Pancreas (tissue), 10 donors: ENCODE measurements at regions not wholly inside any gene's neighbourhood (a gene's known extent, or its start where the extent isn't known, plus 50 kb on each side); places are given as distances from the start of the nearest gene placed in this dataset.

Experiments
- ATAC-seq, 4 donors: fragments of 200-7000 bp; cut with Tn5 transposase; one replicate each; pipeline versions ENCODE4 v1.8.0 to v1.9.1; 2020; ENCODE audit warnings: mild to moderate bottlenecking in 4 of 4, moderate library complexity in 4 of 4
- DNase-seq, 6 donors: peaks; one replicate each; pipeline ENCODE4 v3.0.0-alpha.2; 2020
- FAIRE-seq: peaks from 2 replicates; lab custom pipeline; 2012; peaks lifted over from hg19 to GRCh38; lab: Jason Lieb, UNC
- H3K27ac ChIP-seq, 4 donors: fragments of 200-600 bp; sonication (generic); 1 replicate in 3 of 4; 2 replicates in 1 of 4; pipeline versions ENCODE4 v1.5.0 to v1.8.0; 2020
- H3K27me3 ChIP-seq, 4 donors: fragments of 200-600 bp; one replicate each; pipeline ENCODE4 v1.8.0; 2021
- H3K36me3 ChIP-seq, 3 donors: fragments of 200-600 bp; sonication (generic) in 1 of 3; one replicate each; pipeline versions ENCODE4 v1.5.0 to v1.8.0; 2020 to 2021
- H3K4me1 ChIP-seq, 3 donors: fragments of 200-600 bp; one replicate each; pipeline ENCODE4 v1.8.0; 2021
- H3K4me3 ChIP-seq, 4 donors: fragments of 200-600 bp; sonication (generic) in 2 of 4; one replicate each; pipeline versions ENCODE4 v1.5.0 to v1.8.0; 2020 to 2021
- H3K9me3 ChIP-seq, 4 donors: fragments of 200-600 bp; one replicate each; pipeline ENCODE4 v1.8.0; 2021
- WGBS, 2 donors: extraction: QIAGEN DNeasy Blood & Tissue Kit; methylation state at CpG; one replicate each; pipeline ENCODE4 v1.1.7; 2013; 5-methylcytosine and 5-hydroxymethylcytosine counted together
- intact Hi-C, 3 donors: fragments of 100-400 bp; cut with DNase I; formaldehyde crosslinking; loops; one replicate each; pipeline versions ENCODE4 v1.11.1 to v1.14.2; 2022
- TF ChIP-seq, protein P1 (sequence below), 4 donors: fragments of 200-600 bp; sonication (generic) in 3 of 4; IDR thresholded peaks; one replicate each; pipeline versions ENCODE4 v1.5.0 to v1.8.0; 2021; ENCODE audit warnings: antibody characterized with exemption in 4 of 4
- donor health status: healthy with polysubstance abuse.
- donor health status: DM: no; HTN: no; CAD: no; lungs with moderate emphysema.
- donor health status: DM: no; HTN: no; CAD: no.
- donor health status: control.
- donor health status: control.
- donor health status: Bipolar disorder and iron deficiency.
- donor health status: DM: yes; HTN: yes; CAD: no.
- donor health status: DM: no; HTN: no; CAD: no.
- donor health status: DM: no; HTN: no; CAD: no.
- donor health status: DM: yes; HTN: yes; CAD: no.

DNA sequence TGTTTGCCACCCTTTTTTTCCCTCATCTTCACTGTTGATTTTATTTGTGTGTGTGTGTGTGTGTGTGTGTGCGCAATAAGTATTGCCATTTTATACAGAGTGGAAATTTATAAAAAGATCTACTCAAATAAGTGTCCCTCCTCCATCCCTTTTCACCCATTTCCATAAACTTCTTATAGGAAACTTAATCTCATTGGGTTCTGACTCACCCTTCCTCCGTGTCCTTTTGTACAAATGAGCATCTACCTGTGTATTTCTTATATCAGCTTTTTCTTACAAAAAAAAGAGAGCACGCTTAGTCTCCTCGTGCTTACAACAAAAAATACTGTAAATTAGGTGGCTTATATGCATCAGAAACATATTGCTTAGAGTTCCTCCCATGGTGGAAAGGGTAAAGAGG lies 711.2 kb upstream of the CDH7 start:
- no peaks in the 10 kb centered on the region for H3K4me1 ChIP-seq
- no peak overlapping the region for H3K27ac ChIP-seq
- DNase-seq (no peak), FAIRE-seq (no peak), ATAC-seq (no peak)
- H3K27me3 ChIP-seq, result no peaks in the 10 kb centered on the region
- H3K9me3 ChIP-seq, result no peaks in the 10 kb centered on the region
- H3K4me3 ChIP-seq, result no peak overlapping the region
- H3K36me3 ChIP-seq, result no peaks in the 10 kb centered on the region
- TF ChIP-seq, protein P1, sequence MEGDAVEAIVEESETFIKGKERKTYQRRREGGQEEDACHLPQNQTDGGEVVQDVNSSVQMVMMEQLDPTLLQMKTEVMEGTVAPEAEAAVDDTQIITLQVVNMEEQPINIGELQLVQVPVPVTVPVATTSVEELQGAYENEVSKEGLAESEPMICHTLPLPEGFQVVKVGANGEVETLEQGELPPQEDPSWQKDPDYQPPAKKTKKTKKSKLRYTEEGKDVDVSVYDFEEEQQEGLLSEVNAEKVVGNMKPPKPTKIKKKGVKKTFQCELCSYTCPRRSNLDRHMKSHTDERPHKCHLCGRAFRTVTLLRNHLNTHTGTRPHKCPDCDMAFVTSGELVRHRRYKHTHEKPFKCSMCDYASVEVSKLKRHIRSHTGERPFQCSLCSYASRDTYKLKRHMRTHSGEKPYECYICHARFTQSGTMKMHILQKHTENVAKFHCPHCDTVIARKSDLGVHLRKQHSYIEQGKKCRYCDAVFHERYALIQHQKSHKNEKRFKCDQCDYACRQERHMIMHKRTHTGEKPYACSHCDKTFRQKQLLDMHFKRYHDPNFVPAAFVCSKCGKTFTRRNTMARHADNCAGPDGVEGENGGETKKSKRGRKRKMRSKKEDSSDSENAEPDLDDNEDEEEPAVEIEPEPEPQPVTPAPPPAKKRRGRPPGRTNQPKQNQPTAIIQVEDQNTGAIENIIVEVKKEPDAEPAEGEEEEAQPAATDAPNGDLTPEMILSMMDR (IDR thresholded peaks at IDR 0.05), result no peak
- WGBS, 2 donors, result 85 to 89% methylated on average over 4 of the region's 4 CpGs
- intact Hi-C loops, result no loop called here

DNA sequence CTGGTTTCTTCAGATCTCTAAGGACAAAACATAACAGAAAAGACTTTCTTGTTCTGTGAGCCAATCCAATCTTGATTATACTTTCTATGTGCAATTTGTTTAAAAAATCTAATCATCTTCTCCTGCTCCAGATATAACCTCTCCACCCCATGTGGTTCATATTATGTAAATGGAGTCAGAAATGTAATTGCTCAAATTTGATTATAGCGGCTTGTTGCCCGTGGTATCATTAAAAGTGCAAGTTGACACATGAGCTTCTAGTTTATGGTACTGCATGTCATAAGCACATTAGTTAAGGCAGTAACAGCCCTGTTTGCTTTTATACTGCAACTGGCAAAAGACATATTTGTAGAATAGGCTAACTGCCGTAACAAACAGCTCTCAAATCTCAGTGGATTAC lies 715.1 kb upstream of the CDH7 start:
- Histone ChIP-seq H3K4me3 (no peak overlapping the region), H3K27me3 (no peaks in the 10 kb centered on the region), H3K9me3 (no peaks in the 10 kb centered on the region), H3K36me3 (no peaks in the 10 kb centered on the region), H3K4me1 (no peaks in the 10 kb centered on the region), H3K27ac (no peak overlapping the region)
- DNase-seq (no peak), FAIRE-seq (no peak), ATAC-seq (no peak)
- 72% methylated on average over 3 of the region's 3 CpGs for WGBS, 2 donors
- TF ChIP-seq, protein P1 (IDR thresholded peaks at IDR 0.05), result no peak
- intact Hi-C loops, result no loop called here

DNA sequence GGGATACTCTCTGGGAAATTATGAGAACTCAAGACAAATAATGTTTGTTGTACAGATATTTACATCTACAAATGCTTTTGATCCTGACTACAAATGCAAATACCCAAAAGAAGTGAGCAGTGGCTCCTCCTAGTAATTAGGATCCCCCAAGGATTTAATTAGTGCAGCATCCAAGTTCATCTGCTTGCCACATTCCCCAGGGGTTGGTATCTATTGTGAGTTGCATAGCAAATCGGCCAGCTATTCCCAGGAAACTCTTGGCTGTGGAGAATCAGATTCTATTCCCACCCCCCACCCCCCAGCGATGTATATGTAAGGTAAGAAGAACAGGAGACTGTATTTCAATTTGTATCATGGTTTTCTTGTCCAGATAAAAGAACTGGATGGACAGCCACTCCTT lies 725.1 kb upstream of the CDH7 start:
- ATAC-seq (no peak), FAIRE-seq (no peak), DNase-seq (no peak)
- intact Hi-C loops, result no loop called here
- TF ChIP-seq, protein P1 (IDR thresholded peaks at IDR 0.05), result no peak
- Histone ChIP-seq H3K27me3 (no peaks in the 10 kb centered on the region), H3K4me3 (no peak overlapping the region), H3K27ac (no peak overlapping the region), H3K4me1 (no peaks in the 10 kb centered on the region), H3K36me3 (no peaks in the 10 kb centered on the region), H3K9me3 (no peaks in the 10 kb centered on the region)
- WGBS, 2 donors, result 46 to 56% methylated on average over 2 of the region's 2 CpGs

DNA sequence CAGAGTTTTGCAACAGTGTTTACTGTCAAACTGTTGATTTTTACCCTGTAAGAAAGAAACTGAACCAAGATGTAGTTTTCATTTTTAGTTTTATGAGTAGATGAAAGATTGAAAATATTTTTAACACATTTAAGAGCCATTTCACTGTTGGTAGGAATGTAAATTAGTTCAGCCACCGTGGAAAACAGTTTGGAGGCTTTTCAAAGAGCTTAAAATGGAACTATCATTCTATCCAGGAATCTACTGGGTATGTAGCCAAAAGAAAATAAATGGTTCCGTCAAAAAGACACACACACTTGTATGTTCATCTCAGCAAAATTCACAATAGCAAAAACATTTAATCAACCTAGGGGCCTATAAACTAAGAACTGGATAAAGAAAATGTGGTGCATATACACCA lies 729.8 kb upstream of the CDH7 start:
- no peaks in the 10 kb centered on the region for H3K36me3 ChIP-seq
- no peak for FAIRE-seq
- H3K4me3 ChIP-seq, result no peak overlapping the region
- no peaks in the 10 kb centered on the region for H3K27me3 ChIP-seq
- ATAC-seq, result no peak
- 63 to 65% methylated on average over 2 of the region's 2 CpGs for WGBS, 2 donors
- no peaks in the 10 kb centered on the region for H3K9me3 ChIP-seq
- no peak for DNase-seq
- TF ChIP-seq, protein P1 (IDR thresholded peaks at IDR 0.05), result no peak
- intact Hi-C loops, result no loop called here
- no peak overlapping the region for H3K27ac ChIP-seq
- H3K4me1 ChIP-seq, result no peaks in the 10 kb centered on the region

DNA sequence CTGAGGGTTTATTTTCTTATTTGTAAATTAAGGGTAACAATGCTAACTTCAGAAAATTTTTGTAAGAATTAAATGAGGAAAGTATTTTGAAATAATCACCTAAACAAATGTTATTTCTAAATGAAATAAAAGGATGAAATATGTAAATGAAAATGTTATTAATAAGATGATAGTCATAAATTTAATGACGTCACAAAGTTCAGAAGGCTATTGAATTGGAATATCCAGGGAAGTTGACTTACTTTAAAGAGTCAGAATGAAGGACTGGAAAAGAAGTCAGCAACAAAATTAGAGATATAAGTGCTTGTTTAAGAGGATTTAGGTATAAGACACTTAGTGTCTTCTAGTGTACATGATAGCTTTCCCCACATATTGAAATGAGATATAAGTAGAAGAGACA lies 732.6 kb upstream of the CDH7 start:
- ATAC-seq (no peak), FAIRE-seq (no peak), DNase-seq (no peak)
- H3K4me1 ChIP-seq, result no peaks in the 10 kb centered on the region
- TF ChIP-seq, protein P1 (IDR thresholded peaks at IDR 0.05), result no peak
- no peaks in the 10 kb centered on the region for H3K36me3 ChIP-seq
- H3K27ac ChIP-seq, result no peak overlapping the region
- intact Hi-C loops, result no loop called here
- H3K27me3 ChIP-seq, result no peaks in the 10 kb centered on the region
- no peaks in the 10 kb centered on the region for H3K9me3 ChIP-seq
- H3K4me3 ChIP-seq, result no peak overlapping the region
- WGBS, 2 donors, result 71 to 76% methylated on average over 1 of the region's 1 CpG
